Astrocyte (in vitro differentiated cells and primary cell): ENCODE measurements at regions not wholly inside any gene's neighbourhood (a gene's known extent, or its start where the extent isn't known, plus 50 kb on each side); places are given as distances from the start of the nearest gene placed in this dataset.

ENCODE experiments used
- DNase-seq: peaks from one replicate; pipeline ENCODE4 v3.0.0-alpha.2; 2010; ENCODE audit warnings: low read depth
- FAIRE-seq: peaks from 2 replicates; lab custom pipeline; 2011; peaks lifted over from hg19 to GRCh38; lab: Jason Lieb, UNC
- H2AFZ ChIP-seq: 2 replicates; pipeline ENCODE4 v1.6.0; 2012; ENCODE audit warnings: low read depth, low read length, inconsistent platforms
- H3K27ac ChIP-seq: 2 replicates; pipeline ENCODE4 v1.5.1; 2011; ENCODE audit warnings: low read depth, low read length, inconsistent platforms
- H3K27me3 ChIP-seq: 2 replicates; pipeline ENCODE4 v1.6.0; 2011; ENCODE audit warnings: low read length, inconsistent platforms; ENCODE audit not compliant: insufficient read depth
- H3K36me3 ChIP-seq: 2 replicates; pipeline ENCODE4 v1.5.1; 2011; ENCODE audit warnings: low read length, inconsistent platforms; ENCODE audit not compliant: insufficient read depth
- H3K4me1 ChIP-seq: 2 replicates; pipeline ENCODE4 v1.5.1; 2011; ENCODE audit warnings: low read length, inconsistent platforms; ENCODE audit not compliant: insufficient read depth
- H3K4me2 ChIP-seq: 2 replicates; pipeline ENCODE4 v1.6.0; 2012; ENCODE audit warnings: low read length, inconsistent platforms
- H3K4me3 ChIP-seq: 2 replicates; pipeline ENCODE4 v1.5.1; 2011; ENCODE audit warnings: low read depth, mild to moderate bottlenecking, low read length, inconsistent platforms; ENCODE audit not compliant: insufficient read depth
- H3K79me2 ChIP-seq: 2 replicates; pipeline ENCODE4 v1.6.0; 2012; ENCODE audit warnings: mild to moderate bottlenecking, low read length, inconsistent platforms; ENCODE audit not compliant: insufficient read depth
- H3K9ac ChIP-seq: 2 replicates; pipeline ENCODE4 v1.6.0; 2012; ENCODE audit warnings: mild to moderate bottlenecking, low read length, inconsistent platforms
- H3K9me3 ChIP-seq: 2 replicates; pipeline ENCODE4 v1.5.1; 2012; ENCODE audit warnings: low read depth, mild to moderate bottlenecking, low read length, inconsistent platforms; ENCODE audit not compliant: insufficient read depth
- H4K20me1 ChIP-seq: 2 replicates; pipeline ENCODE4 v1.6.0; 2012; ENCODE audit warnings: low read length, inconsistent platforms; ENCODE audit not compliant: insufficient read depth
- H3K27ac Mint-ChIP-seq: one replicate; pipeline ENCODE4 v1.8.0; 2021; ENCODE audit warnings: mild to moderate bottlenecking, mixed read lengths; ENCODE audit not compliant: unreplicated experiment
- H3K27me3 Mint-ChIP-seq: one replicate; pipeline ENCODE4 v1.8.0; 2021; ENCODE audit warnings: low read depth, mixed read lengths; ENCODE audit not compliant: unreplicated experiment
- H3K36me3 Mint-ChIP-seq: one replicate; pipeline ENCODE4 v1.8.0; 2021; ENCODE audit warnings: low read depth, mixed read lengths; ENCODE audit not compliant: unreplicated experiment
- H3K4me1 Mint-ChIP-seq: one replicate; pipeline ENCODE4 v1.8.0; 2021; ENCODE audit warnings: low read depth, mixed read lengths; ENCODE audit not compliant: unreplicated experiment
- H3K4me3 Mint-ChIP-seq: one replicate; pipeline ENCODE4 v1.8.0; 2021; ENCODE audit warnings: mild to moderate bottlenecking, moderate library complexity, mixed read lengths; ENCODE audit not compliant: unreplicated experiment
- H3K9me3 Mint-ChIP-seq: one replicate; pipeline ENCODE4 v1.8.0; 2021; ENCODE audit warnings: mild to moderate bottlenecking, mixed read lengths; ENCODE audit not compliant: unreplicated experiment
- CTCF ChIP-seq: IDR thresholded peaks from 2 replicates; pipeline ENCODE4 v1.5.1; 2011; ENCODE audit warnings: low read depth, mild to moderate bottlenecking, inconsistent platforms, low read length, moderate library complexity; ENCODE audit not compliant: insufficient read depth
- EZH2 ChIP-seq: IDR thresholded peaks from 2 replicates; pipeline ENCODE4 v1.6.1; 2012; ENCODE audit warnings: mild to moderate bottlenecking, low read length, inconsistent platforms; ENCODE audit not compliant: insufficient read depth

- H3K36me3 Mint-ChIP-seq = no peaks in the 10 kb centered on the region
- peaks cover 6% of the 10 kb centered on the region for H3K9me3 Mint-ChIP-seq
- Histone ChIP-seq H3K4me2 (no peak overlapping the region), H3K4me3 (no peak overlapping the region), H3K9me3 (no peaks in the 10 kb centered on the region), H3K79me2 (no peaks in the 10 kb centered on the region), H3K9ac (no peak overlapping the region), H3K4me1 (no peaks in the 10 kb centered on the region), H3K27me3 (no peaks in the 10 kb centered on the region), H3K36me3 (no peaks in the 10 kb centered on the region), H2AFZ (no peak overlapping the region), H3K27ac (no peak overlapping the region), H4K20me1 (no peaks in the 10 kb centered on the region)
- no peak overlapping the region for H3K4me3 Mint-ChIP-seq
- no peaks in the 10 kb centered on the region for H3K4me1 Mint-ChIP-seq
- TF ChIP-seq EZH2 (no peak), CTCF (no peak)
- no peak overlapping the region for H3K27ac Mint-ChIP-seq
- FAIRE-seq (no peak), DNase-seq (no peak)
- H3K27me3 Mint-ChIP-seq = peaks cover 22% of the 10 kb centered on the region
These were observed 503.2 kb downstream of the MED13L start for GRCh38 chr12:115774148-115774895.

GRCh38 chr12:115771601-115772000 is 505.9 kb downstream of the MED13L start:
- H3K9me3 Mint-ChIP-seq = peaks cover 6% of the 10 kb centered on the region
- H3K27me3 Mint-ChIP-seq = peaks cover 25% of the 10 kb centered on the region
- FAIRE-seq (no peak), DNase-seq (no peak)
- no peaks in the 10 kb centered on the region for H3K36me3 Mint-ChIP-seq
- no peaks in the 10 kb centered on the region for H3K4me1 Mint-ChIP-seq
- H3K27ac ChIP-seq = no peak overlapping the region
- H3K4me3 Mint-ChIP-seq = no peak overlapping the region
- TF ChIP-seq EZH2 = no peak
- no peak for TF ChIP-seq CTCF
- H2AFZ ChIP-seq = no peak overlapping the region
- no peaks in the 10 kb centered on the region for H4K20me1 ChIP-seq
- no peaks in the 10 kb centered on the region for H3K27me3 ChIP-seq
- no peaks in the 10 kb centered on the region for H3K79me2 ChIP-seq
- no peak overlapping the region for H3K27ac Mint-ChIP-seq
- H3K4me2 ChIP-seq = no peak overlapping the region
- H3K36me3 ChIP-seq = no peaks in the 10 kb centered on the region
- H3K9ac ChIP-seq = no peak overlapping the region
- H3K9me3 ChIP-seq = no peaks in the 10 kb centered on the region
- H3K4me1 ChIP-seq = no peaks in the 10 kb centered on the region
- H3K4me3 ChIP-seq = no peak overlapping the region

DNA sequence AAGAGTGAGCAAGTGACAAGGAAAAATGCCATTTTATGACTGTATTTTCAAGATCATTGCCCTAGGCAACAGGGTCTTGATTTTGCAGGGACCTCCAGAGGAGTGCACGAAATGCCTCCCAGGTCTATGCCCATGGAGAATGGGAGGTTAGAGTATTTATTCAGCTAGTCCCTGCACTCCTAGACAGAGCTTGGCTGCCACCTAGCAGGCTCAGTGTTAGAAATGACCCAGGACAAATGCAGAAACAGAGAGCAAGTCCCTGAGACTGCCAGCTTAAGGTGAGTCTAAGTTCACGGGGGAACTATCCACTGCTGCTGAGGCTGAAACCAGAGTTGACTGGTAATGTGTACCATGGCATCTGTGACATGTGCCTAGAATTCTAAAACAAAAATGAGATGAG is 506.4 kb downstream of the MED13L start:
- no peak overlapping the region for H2AFZ ChIP-seq
- no peak overlapping the region for H3K27ac ChIP-seq
- no peaks in the 10 kb centered on the region for H3K4me1 ChIP-seq
- H3K9ac ChIP-seq = no peak overlapping the region
- H3K4me2 ChIP-seq = no peak overlapping the region
- H3K36me3 ChIP-seq = no peaks in the 10 kb centered on the region
- H3K9me3 ChIP-seq = no peaks in the 10 kb centered on the region
- no peaks in the 10 kb centered on the region for H3K36me3 Mint-ChIP-seq
- H3K27me3 Mint-ChIP-seq = peaks cover 30% of the 10 kb centered on the region
- no peaks in the 10 kb centered on the region for H4K20me1 ChIP-seq
- H3K9me3 Mint-ChIP-seq = peaks cover 4% of the 10 kb centered on the region
- TF ChIP-seq EZH2 (no peak), CTCF (no peak)
- no peak overlapping the region for H3K27ac Mint-ChIP-seq
- H3K79me2 ChIP-seq = no peaks in the 10 kb centered on the region
- no peak overlapping the region for H3K4me3 Mint-ChIP-seq
- FAIRE-seq (no peak), DNase-seq (no peak)
- no peak overlapping the region for H3K4me3 ChIP-seq
- H3K27me3 ChIP-seq = no peaks in the 10 kb centered on the region
- H3K4me1 Mint-ChIP-seq = no peaks in the 10 kb centered on the region
